Right hindlimb (tissue), 1 donor: ENCODE measurements at regions not wholly inside any gene's neighbourhood (a gene's known extent, or its start where the extent isn't known, plus 50 kb on each side); places are given as distances from the start of the nearest gene placed in this dataset.

Experiments used
- DNase-seq: peaks from one replicate; pipeline ENCODE4 v3.0.0-alpha.2; 2018

- DNase-seq: no peak
Measured at GRCh38 chr1:215466361-215466760, 100.7 kb upstream of the KCTD3 start.

- DNase-seq: no peak
Measured at GRCh38 chr1:215471463-215471862, 95.6 kb upstream of the KCTD3 start.

GRCh38 chr1:215472723-215473122, 94.4 kb upstream of the KCTD3 start:
- no peak for DNase-seq

GRCh38 chr1:215473943-215474342, 93.2 kb upstream of the KCTD3 start:
- DNase-seq: no peak

GRCh38 chr1:215474940-215475339, 92.2 kb upstream of the KCTD3 start:
- DNase-seq: no peak

- DNase-seq: no peak
Measured at GRCh38 chr1:215475796-215476481, 91.2 kb upstream of the KCTD3 start.

GRCh38 chr1:215476541-215476940, 90.6 kb upstream of the KCTD3 start:
- DNase-seq: no peak

- DNase-seq: no peak
Measured at GRCh38 chr1:215477632-215478031, 89.5 kb upstream of the KCTD3 start.

GRCh38 chr1:215479567-215479966, 87.5 kb upstream of the KCTD3 start:
- no peak for DNase-seq

GRCh38 chr1:215482079-215482478, 85.0 kb upstream of the KCTD3 start:
- DNase-seq: no peak

GRCh38 chr1:215484171-215484939, 82.7 kb upstream of the KCTD3 start:
- no peak for DNase-seq

GRCh38 chr1:215487466-215487865, 79.6 kb upstream of the KCTD3 start:
- no peak for DNase-seq

GRCh38 chr1:215488850-215489249, 78.3 kb upstream of the KCTD3 start:
- DNase-seq: no peak

- DNase-seq: no peak
Measured at GRCh38 chr1:215489771-215490565, 77.1 kb upstream of the KCTD3 start.

GRCh38 chr1:215497528-215497927, 69.6 kb upstream of the KCTD3 start:
- peak; percentile 30 for DNase-seq

GRCh38 chr1:215501496-215501895, 65.6 kb upstream of the KCTD3 start:
- no peak for DNase-seq

- DNase-seq: no peak
Measured at GRCh38 chr1:215502081-215502480, 65.0 kb upstream of the KCTD3 start.

GRCh38 chr1:215507119-215507518, 60.0 kb upstream of the KCTD3 start:
- DNase-seq: no peak

- DNase-seq: no peak
Measured at GRCh38 chr1:215508311-215508710, 58.8 kb upstream of the KCTD3 start.
